Panc1 (cell line): ENCODE measurements at regions not wholly inside any gene's neighbourhood (a gene's known extent, or its start where the extent isn't known, plus 50 kb on each side); places are given as distances from the start of the nearest gene placed in this dataset.

ENCODE experiments used
- ATAC-seq: fragments of 200-7000 bp; cut with Tn5 transposase; 2 replicates; pipeline ENCODE4 v1.9.1; 2020; ENCODE audit warnings: mild to moderate bottlenecking, moderate library complexity
- BruUV-seq: library from RNA; stranded (reverse); fragments of 400-500 nt; replicated peaks from 2 replicates; lab custom pipeline; 2021; lab: Mats Ljungman, UMichigan
- CTCF ChIA-PET: fragments of 300-600 bp; sonication (Branson Sonifier 250); formaldehyde crosslinking; loops from one replicate; lab custom pipeline; 2022; ENCODE audit warnings: antibody characterized with exemption; lab: Charles Lee
- POLR2A ChIA-PET: fragments of 300-600 bp; sonication (Branson Sonifier 250); formaldehyde crosslinking; loops from one replicate; lab custom pipeline; 2022; ENCODE audit warnings: antibody characterized with exemption; lab: Charles Lee
- DNase-seq: peaks from one replicate; pipeline ENCODE4 v3.0.0-alpha.2; 2010; ENCODE audit warnings: low read depth, low spot score
- H3K27ac ChIP-seq: 2 replicates; pipeline ENCODE4 v1.5.1; 2011; ENCODE audit warnings: mild to moderate bottlenecking, low read length, inconsistent platforms
- H3K27me3 ChIP-seq: fragments of 200-500 bp; sonication (Bioruptor generic); 2 replicates; pipeline ENCODE4 v1.6.0; 2014; ENCODE audit warnings: low read length, inconsistent platforms; ENCODE audit not compliant: control insufficient read depth, insufficient read depth
- H3K36me3 ChIP-seq: fragments of 200-500 bp; sonication (Bioruptor generic); 2 replicates; pipeline ENCODE4 v1.5.1; 2014; ENCODE audit warnings: inconsistent platforms, mild to moderate bottlenecking, low read length, moderate library complexity; ENCODE audit not compliant: control insufficient read depth, insufficient read depth
- H3K4me1 ChIP-seq: 2 replicates; pipeline ENCODE4 v1.5.1; 2011; ENCODE audit warnings: inconsistent platforms, mild to moderate bottlenecking, low read length, moderate library complexity; ENCODE audit not compliant: control insufficient read depth, insufficient read depth
- H3K4me3 ChIP-seq, 2 experiments: 2 replicates each; pipeline ENCODE4 v1.5.1; 2011 to 2012; ENCODE audit warnings: low read depth in 2 of 2, low read length in 2 of 2, mild to moderate bottlenecking in 2 of 2, inconsistent platforms in 1 of 2, moderate library complexity in 1 of 2
- H3K9me3 ChIP-seq: fragments of 200-500 bp; sonication (Bioruptor generic); 2 replicates; pipeline ENCODE4 v1.5.1; 2014; ENCODE audit warnings: low read depth, mild to moderate bottlenecking, inconsistent platforms, low read length, moderate library complexity; ENCODE audit not compliant: control insufficient read depth, insufficient read depth
- CTCF ChIP-seq: fragments of 450-650 bp; IDR thresholded peaks from 2 replicates; pipeline ENCODE4 v1.5.1; 2017; ENCODE audit warnings: mild to moderate bottlenecking
- POLR2AphosphoS5 ChIP-seq: IDR thresholded peaks from 2 replicates; pipeline ENCODE4 v1.6.1; 2012; ENCODE audit warnings: mild to moderate bottlenecking, low read depth, low read length, moderate library complexity
- REST ChIP-seq, 2 experiments: IDR thresholded peaks; 2 replicates each; pipeline ENCODE4 v1.6.1; 2011 to 2012; ENCODE audit warnings: low read depth in 2 of 2, control low read depth in 1 of 2, low read length in 1 of 2, mild to moderate bottlenecking in 1 of 2, moderate library complexity in 1 of 2; ENCODE audit not compliant: insufficient read depth in 1 of 2
- SIN3A ChIP-seq: IDR thresholded peaks from 2 replicates; pipeline ENCODE4 v1.6.1; 2012; ENCODE audit warnings: low read depth, mild to moderate bottlenecking, low read length, moderate library complexity, borderline replicate concordance; ENCODE audit not compliant: insufficient read depth
- TCF7L2 ChIP-seq: IDR thresholded peaks from 2 replicates; pipeline ENCODE4 v1.6.1; 2011; ENCODE audit warnings: mild to moderate bottlenecking, low read depth, low read length, inconsistent platforms
- in situ Hi-C: cut with HindIII; loops from 2 replicates; pipeline ENCODE4 v1.10.0; 2016; ENCODE audit warnings: low sequenced_read_pairs, low pct_unique_long_range_greater_than_20kb
- intact Hi-C: fragments of 100-400 bp; cut with micrococcal nuclease; formaldehyde crosslinking; loops from one replicate; pipeline ENCODE4 v1.10.0; 2022; ENCODE audit not compliant: unreplicated experiment

GRCh38 chr2:242038166-242038927 lies 168.8 kb downstream of the RTP5 start:
- no TSS peak for BruUV-seq
- no peaks in the 10 kb centered on the region for H3K36me3 ChIP-seq
- intact Hi-C loops (no loop called here), in situ Hi-C loops (no loop called here)
- no peak for TF ChIP-seq CTCF
- TF ChIP-seq TCF7L2: no peak
- no peak for TF ChIP-seq REST (IDR thresholded peaks at IDR 0.05; ENCODE audit: insufficient read depth in 1 of 2, low read depth in 2 of 2, low read length in 1 of 2)
- TF ChIP-seq POLR2AphosphoS5: no peak
- TF ChIP-seq SIN3A: no peak
- CTCF ChIA-PET: no interaction called here
- H3K27me3 ChIP-seq: peaks cover 3% of the 10 kb centered on the region; the same call in 1 of the 2 replicates
- H3K27ac ChIP-seq: no peak overlapping the region
- H3K9me3 ChIP-seq: no peaks in the 10 kb centered on the region
- POLR2A ChIA-PET: interaction anchor here (0.6 kb wide), 1 partner anchor 74 kb away, joined by 6 read pairs; no protein-coding TSS in a partner anchor
- H3K4me1 ChIP-seq: no peaks in the 10 kb centered on the region
- no peak for DNase-seq
- ATAC-seq: no peak
- H3K4me3 ChIP-seq: no peak overlapping the region

GRCh38 chr2:242038928-242039341 lies 169.4 kb downstream of the RTP5 start:
- intact Hi-C loops (no loop called here), in situ Hi-C loops (no loop called here)
- ATAC-seq (no peak), DNase-seq (no peak)
- Histone ChIP-seq H3K27ac (no peak overlapping the region), H3K4me1 (no peaks in the 10 kb centered on the region), H3K27me3 (peaks cover 5% of the 10 kb centered on the region), H3K4me3 (no peak overlapping the region), H3K36me3 (no peaks in the 10 kb centered on the region), H3K9me3 (no peaks in the 10 kb centered on the region)
- no TSS peak for BruUV-seq
- ChIA-PET POLR2A (no interaction called here), CTCF (no interaction called here)
- TF ChIP-seq REST (IDR thresholded peaks at IDR 0.05; ENCODE audit: insufficient read depth in 1 of 2, low read depth in 2 of 2, low read length in 1 of 2): no peak
- TF ChIP-seq CTCF: no peak
- no peak for TF ChIP-seq POLR2AphosphoS5
